Skin epidermis (tissue), 12 donors: ENCODE measurements at regions not wholly inside any gene's neighbourhood (a gene's known extent, or its start where the extent isn't known, plus 50 kb on each side); places are given as distances from the start of the nearest gene placed in this dataset.
A peak's percentile ranks its signal among the peaks of the same experiment; 100 is the strongest.
"Not testable (repeated sequence)": the region's sequence is repeated elsewhere in the genome, so short reads cannot be mapped to it uniquely, and the experiment has no call there.

ENCODE experiments used
- H3K27ac ChIP-seq, 21 experiments: fragments of 200-600 bp; sonication (generic) in 11 of 21; one replicate each; pipeline ENCODE4 v1.5.0; 2020; ENCODE audit warnings: mild to moderate bottlenecking in 3 of 21, inconsistent platforms in 2 of 21, moderate library complexity in 2 of 21
- H3K4me3 ChIP-seq, 7 experiments: fragments of 200-600 bp; sonication (generic) in 2 of 7; one replicate each; pipeline ENCODE4 v1.5.0; 2020; ENCODE audit warnings: inconsistent platforms in 2 of 7, mild to moderate bottlenecking in 2 of 7, moderate library complexity in 1 of 7

DNA sequence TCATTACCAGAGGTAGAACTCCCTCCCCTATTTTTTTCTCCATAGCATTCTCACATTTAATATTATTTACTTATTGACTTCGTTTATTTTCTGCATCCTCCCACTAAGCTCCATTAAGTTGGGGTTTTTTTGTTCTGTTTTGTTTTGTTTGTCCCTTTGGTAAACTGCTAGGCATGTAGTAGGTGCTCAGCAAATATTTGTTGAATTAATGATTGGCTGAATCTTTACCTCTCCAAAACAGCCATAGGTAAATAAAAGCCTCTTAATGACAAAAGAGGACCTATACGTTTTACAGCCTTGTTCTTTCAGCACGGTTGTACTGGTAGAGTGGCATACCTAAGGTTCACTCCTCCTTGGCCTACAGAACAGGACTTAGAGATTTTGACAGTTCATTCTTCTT lies 52.0 kb downstream of the PRORP start:
- H3K27ac ChIP-seq, result no peak overlapping the region

GRCh38 chr14:35180179-35180578 lies 57.8 kb downstream of the PRORP start:
- Histone ChIP-seq H3K27ac (no peak overlapping the region), H3K4me3 (no peak overlapping the region)

More for the DNA sequence above, 52.0 kb downstream of the PRORP start:
- H3K4me3 ChIP-seq, result no peak overlapping the region

DNA sequence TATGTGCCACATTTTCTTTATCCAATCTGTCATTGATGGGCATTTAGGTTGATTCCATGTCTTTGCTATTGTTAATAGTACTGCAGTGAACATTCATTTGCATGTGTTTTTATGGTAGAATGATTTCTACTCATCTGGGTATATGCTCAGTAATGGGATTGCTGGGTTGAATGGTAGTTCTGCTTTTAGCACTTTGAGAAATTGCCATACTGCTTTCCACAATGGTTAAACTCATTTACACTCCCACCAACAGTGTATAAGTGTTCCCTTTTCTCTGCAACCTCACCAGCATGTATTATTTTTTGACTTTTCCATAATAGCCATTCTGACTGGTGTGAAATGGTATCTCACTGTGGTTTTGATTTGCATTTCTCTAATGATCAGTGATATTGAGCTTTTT lies 62.5 kb downstream of the PRORP start:
- not testable (repeated sequence) for H3K4me3 ChIP-seq, H3K27ac ChIP-seq

- H3K27ac ChIP-seq, result no peak overlapping the region
- H3K4me3 ChIP-seq, result no peak overlapping the region
Measured at GRCh38 chr14:35189422-35189821, 67.1 kb downstream of the PRORP start.

GRCh38 chr14:35193161-35193560 lies 70.8 kb downstream of the PRORP start:
- no peak overlapping the region for H3K27ac ChIP-seq
- H3K4me3 ChIP-seq, result no peak overlapping the region

DNA sequence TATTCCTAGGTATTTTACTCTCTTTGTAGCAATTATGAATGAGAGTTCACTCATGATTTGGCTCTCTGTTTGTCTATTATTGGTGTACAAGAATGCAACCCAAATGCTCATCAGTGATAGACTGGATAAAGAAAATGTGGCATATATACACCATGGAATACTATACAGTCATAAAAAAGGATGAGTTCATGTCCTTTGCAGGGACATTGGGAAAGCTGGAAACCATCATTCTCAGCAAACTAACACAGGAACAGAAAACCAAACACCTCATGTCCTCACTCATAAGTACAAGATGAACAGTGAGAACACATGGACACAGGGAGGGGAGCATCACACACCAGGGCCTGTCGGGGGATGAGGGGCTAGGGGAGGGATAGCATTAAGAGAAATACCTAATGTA lies 71.8 kb downstream of the PRORP start:
- not testable (repeated sequence) for H3K4me3 ChIP-seq, H3K27ac ChIP-seq

DNA sequence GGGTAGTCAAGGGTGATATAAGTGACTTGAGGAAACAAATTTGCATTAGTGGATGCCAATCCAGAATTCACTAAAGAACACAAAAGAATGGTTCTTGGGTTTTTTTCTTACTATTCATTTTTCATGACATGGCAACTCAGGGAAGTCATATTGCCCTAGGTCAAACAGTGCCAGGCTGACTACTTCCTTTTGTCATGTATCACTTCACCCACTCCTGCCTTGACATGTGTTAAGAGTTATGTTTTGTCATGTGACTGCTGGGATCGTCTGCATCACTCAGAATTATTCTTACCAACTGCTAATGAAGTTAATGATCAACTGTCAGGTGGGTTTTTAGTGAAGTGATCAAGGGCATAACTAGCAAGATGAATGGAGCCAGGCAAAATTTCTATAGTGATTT lies 74.2 kb downstream of the PRORP start:
- no peak overlapping the region for H3K4me3 ChIP-seq

DNA sequence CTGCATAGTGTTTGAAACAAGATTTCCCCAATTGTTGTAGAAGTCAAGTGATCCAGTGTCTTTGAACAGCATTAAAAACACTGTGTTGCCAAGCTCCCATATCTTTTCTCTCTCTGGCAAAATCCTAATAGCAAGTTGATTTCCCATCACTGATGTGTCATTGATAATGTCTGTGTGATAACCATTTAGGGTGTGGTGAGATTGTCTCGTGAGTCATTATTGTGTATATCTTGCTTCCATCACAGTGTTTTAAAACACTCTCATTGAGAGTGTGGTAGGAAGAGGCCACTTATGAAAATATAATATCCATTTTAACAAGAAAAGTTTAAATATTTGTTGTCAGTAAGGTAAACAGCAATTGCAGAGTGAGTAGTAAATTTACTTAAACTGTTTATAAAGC lies 74.7 kb downstream of the PRORP start:
- Histone ChIP-seq H3K27ac (peak overlapping the region in 14 of 21 experiments; percentile 4 to 78 (median 47)), H3K4me3 (no peak overlapping the region)

More for the DNA sequence above, 74.2 kb downstream of the PRORP start:
- peak overlapping the region in 15 of 21 experiments; percentile 4 to 78 (median 43) for H3K27ac ChIP-seq

- Histone ChIP-seq H3K4me3 (no peak overlapping the region), H3K27ac (no peak overlapping the region)
Measured at GRCh38 chr14:35201066-35201465, 78.7 kb downstream of the PRORP start.

- Histone ChIP-seq H3K4me3 (no peak overlapping the region), H3K27ac (no peak overlapping the region)
Measured at GRCh38 chr14:35202195-35202594, 79.8 kb downstream of the PRORP start.

- H3K27ac ChIP-seq, result peak overlapping the region in 1 of 21 experiments; percentile 6
- H3K4me3 ChIP-seq, result no peak overlapping the region
Measured at GRCh38 chr14:35205737-35206136, 83.4 kb downstream of the PRORP start.

DNA sequence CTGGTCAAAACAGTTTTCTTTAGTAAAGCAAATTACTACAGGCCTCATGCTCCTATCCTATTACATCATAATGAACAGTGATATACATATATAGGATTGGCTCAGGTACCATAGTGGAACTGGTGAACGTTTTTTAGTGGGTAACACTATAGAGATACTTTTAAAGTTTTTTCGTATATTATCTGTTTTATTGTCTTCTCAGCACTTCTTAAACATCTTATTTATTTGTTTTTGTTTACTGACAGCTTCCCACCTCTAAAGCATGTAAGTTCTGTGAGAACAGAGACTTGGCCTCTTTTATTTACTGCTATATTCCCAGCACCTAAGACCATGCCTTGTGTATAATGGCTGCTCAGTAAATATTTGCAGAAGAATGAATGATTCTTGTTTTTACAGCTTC lies 81.1 kb upstream of the PSMA6 start:
- H3K4me3 ChIP-seq, result no peak overlapping the region
- H3K27ac ChIP-seq, result no peak overlapping the region

GRCh38 chr14:35212471-35213142 lies 79.6 kb upstream of the PSMA6 start:
- Histone ChIP-seq H3K27ac (peak overlapping the region in 3 of 21 experiments; percentile 6 to 41 (median 24)), H3K4me3 (no peak overlapping the region)

- H3K4me3 ChIP-seq, result no peak overlapping the region
- H3K27ac ChIP-seq, result peak overlapping the region in 4 of 21 experiments; percentile 6 to 52 (median 32)
Measured at GRCh38 chr14:35213143-35213788, 78.9 kb upstream of the PSMA6 start.

DNA sequence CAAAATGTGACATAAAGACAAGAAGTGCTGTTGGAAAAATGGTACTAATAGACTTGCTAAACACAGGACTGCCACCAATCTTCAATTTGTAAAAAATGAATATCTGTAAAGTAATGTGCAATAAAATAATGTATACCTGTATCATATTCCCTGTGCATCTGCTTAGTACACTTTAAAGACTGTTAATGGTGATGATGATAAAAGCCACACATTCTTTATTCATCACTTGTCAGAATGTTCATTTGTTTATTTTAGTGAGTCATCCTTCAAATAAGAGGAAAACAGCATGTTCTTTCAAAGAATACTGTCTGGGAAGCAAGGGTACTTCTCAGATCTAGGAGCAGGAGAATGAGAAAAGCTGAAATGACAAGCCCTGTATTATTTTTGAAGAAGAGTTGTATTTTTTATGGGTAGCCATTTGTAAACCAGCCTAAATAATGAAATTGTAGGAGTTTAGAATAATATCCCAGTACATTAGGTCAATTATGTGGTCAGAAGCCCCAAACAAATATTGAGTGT lies 78.3 kb upstream of the PSMA6 start:
- H3K27ac ChIP-seq, result peak overlapping the region in 8 of 21 experiments; percentile 17 to 62 (median 42)

DNA sequence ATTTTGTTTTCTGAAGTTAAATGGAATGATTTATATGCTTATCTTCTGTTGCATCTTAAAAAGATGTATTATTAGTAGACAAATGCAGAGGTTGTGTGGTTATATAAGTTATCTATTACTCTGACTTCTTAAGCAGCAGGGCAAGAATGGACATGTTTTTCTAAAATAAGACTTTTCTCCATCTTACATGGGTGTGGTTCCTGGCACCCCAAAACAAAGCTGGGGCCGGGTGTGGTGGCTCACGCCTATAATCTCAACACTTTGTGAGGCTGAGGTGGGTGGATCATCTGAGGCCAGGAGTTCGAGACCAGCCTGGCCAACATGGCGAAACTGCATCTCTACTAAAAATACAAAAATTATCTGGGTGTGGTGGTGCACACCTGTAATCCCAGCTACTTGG lies 77.8 kb upstream of the PSMA6 start:
- not testable (repeated sequence) for H3K4me3 ChIP-seq
- H3K27ac ChIP-seq, result peak overlapping the region in 11 of 21 experiments; percentile 17 to 68 (median 51)

More for the DNA sequence above, 78.3 kb upstream of the PSMA6 start:
- no peak overlapping the region for H3K4me3 ChIP-seq

- no peak overlapping the region for H3K4me3 ChIP-seq
- peak overlapping the region in 10 of 21 experiments; percentile 28 to 68 (median 42) for H3K27ac ChIP-seq
Measured at GRCh38 chr14:35215110-35215813, 76.9 kb upstream of the PSMA6 start.

- not testable (repeated sequence) for H3K4me3 ChIP-seq, H3K27ac ChIP-seq
Measured at GRCh38 chr14:35218176-35218575, 74.0 kb upstream of the PSMA6 start.

- Histone ChIP-seq H3K27ac (no peak overlapping the region), H3K4me3 (no peak overlapping the region)
Measured at GRCh38 chr14:35218963-35219362, 73.2 kb upstream of the PSMA6 start.

DNA sequence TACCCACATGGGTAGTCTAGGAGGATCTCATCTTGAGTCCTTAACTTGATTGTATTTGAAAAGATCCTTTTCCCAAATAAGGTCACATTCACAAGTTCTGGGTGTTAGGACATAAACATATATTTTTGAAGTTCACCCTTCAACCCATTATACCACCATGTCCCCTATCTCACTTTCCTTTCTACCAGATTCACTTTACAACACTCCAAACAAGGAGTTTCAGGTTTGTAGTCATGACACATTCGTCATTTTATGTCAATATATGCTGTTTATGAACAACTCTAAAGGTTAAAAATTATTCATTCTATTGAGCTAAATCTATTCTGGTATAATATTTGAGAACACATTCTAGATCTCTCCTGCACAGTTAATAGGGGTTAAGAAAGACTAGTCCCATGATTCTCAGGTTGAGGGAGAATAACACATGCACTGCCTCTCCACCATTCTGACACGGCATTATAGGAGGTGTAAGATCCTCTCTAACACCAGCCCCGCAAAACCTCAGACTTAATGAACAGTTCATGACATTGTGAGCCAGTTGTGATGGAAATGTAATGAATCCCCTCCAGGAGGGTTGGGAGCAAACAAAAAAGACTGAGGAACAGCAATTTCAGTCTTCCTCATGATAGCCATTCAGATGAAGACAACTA lies 72.0 kb upstream of the PSMA6 start:
- Histone ChIP-seq H3K4me3 (no peak overlapping the region), H3K27ac (no peak overlapping the region)
